Keratinocyte (primary cell): ENCODE measurements at regions not wholly inside any gene's neighbourhood (a gene's known extent, or its start where the extent isn't known, plus 50 kb on each side); places are given as distances from the start of the nearest gene placed in this dataset.

Experiments
- DNase-seq: peaks from one replicate; pipeline ENCODE4 v3.0.0-alpha.2; 2011; ENCODE audit warnings: low read depth, missing footprints, low spot score
- FAIRE-seq: peaks from 2 replicates; lab custom pipeline; 2011; peaks lifted over from hg19 to GRCh38; lab: Jason Lieb, UNC
- H2AFZ ChIP-seq: 2 replicates; pipeline ENCODE4 v1.6.0; 2012; ENCODE audit warnings: low read length, control low read depth, inconsistent platforms; ENCODE audit not compliant: control insufficient read depth
- H3K27ac ChIP-seq: 2 replicates; pipeline ENCODE4 v1.5.1; 2011; ENCODE audit warnings: low read length; ENCODE audit not compliant: control insufficient read depth, insufficient read depth
- H3K27me3 ChIP-seq: 3 replicates; pipeline ENCODE4 v1.6.0; 2011; ENCODE audit warnings: low read length; ENCODE audit not compliant: control insufficient read depth, insufficient read depth; ENCODE audit errors: extremely low read depth
- H3K36me3 ChIP-seq, 2 experiments: 2 replicates in 1 of 2; 3 replicates in 1 of 2; pipeline ENCODE4 v1.5.1; 2011; ENCODE audit warnings: low read length in 2 of 2, mild to moderate bottlenecking in 1 of 2; ENCODE audit not compliant: control insufficient read depth in 2 of 2, insufficient read depth in 2 of 2; ENCODE audit errors: extremely low read depth in 1 of 2
- H3K4me1 ChIP-seq: 3 replicates; pipeline ENCODE4 v1.5.1; 2011; ENCODE audit warnings: low read length; ENCODE audit not compliant: control insufficient read depth, insufficient read depth; ENCODE audit errors: extremely low read depth
- H3K4me2 ChIP-seq: 3 replicates; pipeline ENCODE4 v1.6.0; 2011; ENCODE audit warnings: low read depth, low read length; ENCODE audit not compliant: control insufficient read depth, insufficient read depth; ENCODE audit errors: extremely low read depth
- H3K4me3 ChIP-seq, 3 experiments: fragments of 200-600 bp in 1 of 3; sonication (generic) in 1 of 3; 2 replicates in 2 of 3; 3 replicates in 1 of 3; pipeline ENCODE4 v1.5.1; 2011 to 2016; ENCODE audit warnings: low read length in 3 of 3, mild to moderate bottlenecking in 3 of 3, control low read depth in 2 of 3, inconsistent platforms in 1 of 3, low read depth in 1 of 3, mixed read lengths in 1 of 3, mixed run types in 1 of 3, moderate library complexity in 1 of 3; ENCODE audit not compliant: control insufficient read depth in 2 of 3, insufficient read depth in 2 of 3; ENCODE audit errors: extremely low read depth in 1 of 3
- H3K79me2 ChIP-seq: 2 replicates; pipeline ENCODE4 v1.6.0; 2012; ENCODE audit warnings: low read length; ENCODE audit not compliant: control insufficient read depth, insufficient read depth
- H3K9ac ChIP-seq: 3 replicates; pipeline ENCODE4 v1.6.0; 2011; ENCODE audit warnings: low read length; ENCODE audit not compliant: control insufficient read depth, insufficient read depth; ENCODE audit errors: extremely low read depth
- H3K9me1 ChIP-seq: 3 replicates; pipeline ENCODE4 v1.6.0; 2011; ENCODE audit warnings: low read length; ENCODE audit not compliant: control insufficient read depth, insufficient read depth; ENCODE audit errors: extremely low read depth
- H3K9me3 ChIP-seq: 2 replicates; pipeline ENCODE4 v1.5.1; 2012; ENCODE audit warnings: low read depth, low read length; ENCODE audit not compliant: control insufficient read depth
- H4K20me1 ChIP-seq: 3 replicates; pipeline ENCODE4 v1.6.0; 2011; ENCODE audit warnings: low read length; ENCODE audit not compliant: control insufficient read depth, insufficient read depth; ENCODE audit errors: extremely low read depth
- CTCF ChIP-seq, 3 experiments: IDR thresholded peaks in 1 of 3; conservative IDR thresholded peaks in 1 of 3; optimal IDR thresholded peaks in 1 of 3; 2 replicates in 2 of 3; 3 replicates in 1 of 3; pipeline versions ENCODE3 to v1.5.1; 2011; ENCODE audit warnings: low read length in 3 of 3, mild to moderate bottlenecking in 3 of 3, moderate library complexity in 2 of 3, control low read depth in 1 of 3, inconsistent platforms in 1 of 3; ENCODE audit not compliant: insufficient read depth in 2 of 3; ENCODE audit errors: extremely low read depth in 1 of 3
- EZH2 ChIP-seq: IDR thresholded peaks from one replicate; pipeline ENCODE4 v1.6.1; 2012; ENCODE audit warnings: inconsistent platforms, mild to moderate bottlenecking, low read length, moderate library complexity
- dilution Hi-C: fragments of 300-500 bp; cut with MboI; formaldehyde crosslinking; loops from one replicate; pipeline ENCODE4 v1.7.0; 2020; ENCODE audit warnings: low sequenced_read_pairs; ENCODE audit not compliant: extremely low pct_ligation_motif_present

DNA sequence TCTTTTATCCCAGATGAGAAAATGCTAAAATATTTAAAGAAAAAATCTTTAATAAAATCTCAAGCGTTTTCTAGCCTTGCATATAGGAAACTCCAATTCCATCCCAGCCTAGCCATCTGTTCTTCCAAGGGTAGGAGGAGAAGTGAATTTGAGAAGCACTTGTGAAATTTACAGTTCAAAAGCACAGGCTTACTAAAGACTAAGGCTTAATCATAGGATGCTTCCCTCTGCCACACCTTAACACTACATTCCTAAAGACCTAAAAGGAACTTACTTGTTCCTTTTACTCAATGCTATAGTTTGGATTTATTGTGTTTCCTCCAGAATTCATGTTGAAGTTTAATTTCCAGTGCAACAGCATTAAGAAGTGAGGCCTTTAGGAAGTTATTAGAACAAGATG is 764.8 kb upstream of the CADM2 start:
- H3K36me3 ChIP-seq = no peaks in the 10 kb centered on the region
- H2AFZ ChIP-seq = peak overlapping the region; percentile 53
- H3K9ac ChIP-seq = no peak overlapping the region
- H3K27me3 ChIP-seq = no peaks in the 10 kb centered on the region
- TF ChIP-seq CTCF (optimal IDR thresholded peaks at IDR 0.05 in 1 of 3, IDR thresholded peaks at IDR 0.05 in 1 of 3, conservative IDR thresholded peaks at IDR 0.05 in 1 of 3; ENCODE audit: extremely low read depth in 1 of 3, insufficient read depth in 2 of 3, low read length in 3 of 3) = no peak
- no peak for TF ChIP-seq EZH2
- H3K4me2 ChIP-seq = no peak overlapping the region
- H4K20me1 ChIP-seq = no peaks in the 10 kb centered on the region
- H3K4me3 ChIP-seq = no peak overlapping the region
- no peak for DNase-seq
- peak; percentile 46 for FAIRE-seq
- H3K79me2 ChIP-seq = no peaks in the 10 kb centered on the region
- H3K27ac ChIP-seq = no peak overlapping the region
- no peaks in the 10 kb centered on the region for H3K9me1 ChIP-seq
- dilution Hi-C loops = no loop called here
- peaks cover 3% of the 10 kb centered on the region for H3K4me1 ChIP-seq
- no peaks in the 10 kb centered on the region for H3K9me3 ChIP-seq

GRCh38 chr3:84209474-84209873 is 749.3 kb upstream of the CADM2 start:
- Histone ChIP-seq H3K9me3 (no peaks in the 10 kb centered on the region), H4K20me1 (no peaks in the 10 kb centered on the region), H3K4me2 (no peak overlapping the region), H3K36me3 (no peaks in the 10 kb centered on the region), H3K79me2 (no peaks in the 10 kb centered on the region), H3K4me1 (no peaks in the 10 kb centered on the region), H3K27ac (no peak overlapping the region), H2AFZ (no peak overlapping the region), H3K27me3 (no peaks in the 10 kb centered on the region), H3K9me1 (no peaks in the 10 kb centered on the region), H3K4me3 (no peak overlapping the region), H3K9ac (no peak overlapping the region)
- DNase-seq (no peak), FAIRE-seq (no peak)
- dilution Hi-C loops = no loop called here
- TF ChIP-seq EZH2 (no peak), CTCF (optimal IDR thresholded peaks at IDR 0.05 in 1 of 3, IDR thresholded peaks at IDR 0.05 in 1 of 3, conservative IDR thresholded peaks at IDR 0.05 in 1 of 3; ENCODE audit: extremely low read depth in 1 of 3, insufficient read depth in 2 of 3, low read length in 3 of 3) (no peak)
